ENCODE measurements at regions not wholly inside any gene's neighbourhood (a gene's known extent, or its start where the extent isn't known, plus 50 kb on each side); places are given as distances from the start of the nearest gene placed in this dataset.

GRCh38 chr11:131275580-131275979 lies 94.8 kb upstream of the NTM start:
- H4K20me1 ChIP-seq (ENCODE audit: insufficient read depth), result no peaks in the 10 kb centered on the region
- no peak overlapping the region for H3K4me2 ChIP-seq
- no peak overlapping the region for H3K9ac ChIP-seq
- H3K4me1 ChIP-seq (ENCODE audit: low read depth, poor library complexity, severe bottlenecking), result no peaks in the 10 kb centered on the region
- no peaks in the 10 kb centered on the region for H3K27me3 ChIP-seq (ENCODE audit: insufficient read depth, low read depth)
- TF ChIP-seq CTCF (conservative IDR thresholded peaks at IDR 0.05; ENCODE audit: low read depth, low read length), result no peak
- H3K4me3 ChIP-seq (IDR thresholded peaks at IDR 0.05; ENCODE audit: insufficient read depth, low read depth, low read length), result no peak overlapping the region
- no peaks in the 10 kb centered on the region for H3K79me2 ChIP-seq (ENCODE audit: insufficient read depth, low read depth)
- H2AFZ ChIP-seq (ENCODE audit: low read depth), result no peak overlapping the region
- H3K27ac ChIP-seq, result no peak overlapping the region
- no peaks in the 10 kb centered on the region for H3K36me3 ChIP-seq (ENCODE audit: insufficient read depth)

- H3K36me3 ChIP-seq (ENCODE audit: insufficient read depth), result no peaks in the 10 kb centered on the region
- H2AFZ ChIP-seq (ENCODE audit: low read depth), result no peak overlapping the region
- no peak overlapping the region for H3K4me2 ChIP-seq
- TF ChIP-seq CTCF (conservative IDR thresholded peaks at IDR 0.05; ENCODE audit: low read depth, low read length), result no peak
- H3K27me3 ChIP-seq (ENCODE audit: insufficient read depth, low read depth), result no peaks in the 10 kb centered on the region
- H3K27ac ChIP-seq, result no peak overlapping the region
- no peaks in the 10 kb centered on the region for H3K4me1 ChIP-seq (ENCODE audit: low read depth, poor library complexity, severe bottlenecking)
- H3K9ac ChIP-seq, result no peak overlapping the region
- H3K4me3 ChIP-seq (IDR thresholded peaks at IDR 0.05; ENCODE audit: insufficient read depth, low read depth, low read length), result no peak overlapping the region
- no peaks in the 10 kb centered on the region for H3K79me2 ChIP-seq (ENCODE audit: insufficient read depth, low read depth)
- H4K20me1 ChIP-seq (ENCODE audit: insufficient read depth), result no peaks in the 10 kb centered on the region
Measured at GRCh38 chr11:131278472-131278871, 91.9 kb upstream of the NTM start.

GRCh38 chr11:131279654-131280384 lies 90.6 kb upstream of the NTM start:
- Histone ChIP-seq H3K4me2 (no peak overlapping the region), H3K4me3 (IDR thresholded peaks at IDR 0.05; ENCODE audit: insufficient read depth, low read depth, low read length) (no peak overlapping the region), H3K9ac (no peak overlapping the region), H2AFZ (ENCODE audit: low read depth) (no peak overlapping the region), H4K20me1 (ENCODE audit: insufficient read depth) (no peaks in the 10 kb centered on the region), H3K79me2 (ENCODE audit: insufficient read depth, low read depth) (no peaks in the 10 kb centered on the region), H3K36me3 (ENCODE audit: insufficient read depth) (no peaks in the 10 kb centered on the region), H3K27ac (no peak overlapping the region), H3K27me3 (ENCODE audit: insufficient read depth, low read depth) (no peaks in the 10 kb centered on the region), H3K4me1 (ENCODE audit: low read depth, poor library complexity, severe bottlenecking) (no peaks in the 10 kb centered on the region)
- no peak for TF ChIP-seq CTCF (conservative IDR thresholded peaks at IDR 0.05; ENCODE audit: low read depth, low read length)

GRCh38 chr11:131281316-131281715 lies 89.1 kb upstream of the NTM start:
- no peaks in the 10 kb centered on the region for H3K27me3 ChIP-seq (ENCODE audit: insufficient read depth, low read depth)
- no peaks in the 10 kb centered on the region for H3K4me1 ChIP-seq (ENCODE audit: low read depth, poor library complexity, severe bottlenecking)
- H3K36me3 ChIP-seq (ENCODE audit: insufficient read depth), result no peaks in the 10 kb centered on the region
- H3K27ac ChIP-seq, result no peak overlapping the region
- H3K4me3 ChIP-seq (IDR thresholded peaks at IDR 0.05; ENCODE audit: insufficient read depth, low read depth, low read length), result no peak overlapping the region
- no peak overlapping the region for H2AFZ ChIP-seq (ENCODE audit: low read depth)
- H3K9ac ChIP-seq, result no peak overlapping the region
- no peaks in the 10 kb centered on the region for H3K79me2 ChIP-seq (ENCODE audit: insufficient read depth, low read depth)
- H3K4me2 ChIP-seq, result no peak overlapping the region
- no peaks in the 10 kb centered on the region for H4K20me1 ChIP-seq (ENCODE audit: insufficient read depth)
- TF ChIP-seq CTCF (conservative IDR thresholded peaks at IDR 0.05; ENCODE audit: low read depth, low read length), result no peak
